ENCODE measurements at regions not wholly inside any gene's neighbourhood (a gene's known extent, or its start where the extent isn't known, plus 50 kb on each side); places are given as distances from the start of the nearest gene placed in this dataset.

GRCh38 chr13:85333506-85334020, 465.7 kb downstream of the SLITRK6 start:
- no peak overlapping the region for H3K27ac ChIP-seq (ENCODE audit: low read length)
- POLR2A ChIA-PET (ENCODE audit: unreplicated experiment): no interaction called here
- H2AFZ ChIP-seq (ENCODE audit: low read length): no peak overlapping the region
- no peaks in the 10 kb centered on the region for H3K9me3 ChIP-seq (ENCODE audit: low read length)
- H3K79me2 ChIP-seq (ENCODE audit: low read length): no peaks in the 10 kb centered on the region
- no peaks in the 10 kb centered on the region for H3K9me2 ChIP-seq (replicated peaks; ENCODE audit: low read length)
- H3K27me3 ChIP-seq (ENCODE audit: low read length): no peaks in the 10 kb centered on the region
- H3K4me1 ChIP-seq (ENCODE audit: insufficient read depth, low read length): no peaks in the 10 kb centered on the region; the same call in 1 of the 2 replicates
- ATAC-seq: no peak
- H3K4me2 ChIP-seq (ENCODE audit: low read length): no peak overlapping the region
- no peaks in the 10 kb centered on the region for H3F3A ChIP-seq (ENCODE audit: low read length, unreplicated experiment)
- H3K4me3 ChIP-seq (ENCODE audit: low read length): no peak overlapping the region
- no peaks in the 10 kb centered on the region for H4K20me1 ChIP-seq (ENCODE audit: low read length)
- intact Hi-C loops (cut with micrococcal nuclease): no loop called here
- H3K9ac ChIP-seq (ENCODE audit: low read length): no peak overlapping the region
- TF ChIP-seq CTCF (conservative IDR thresholded peaks at IDR 0.05; ENCODE audit: low read depth, low read length) (no peak), EZH2phosphoT487 (IDR thresholded peaks at IDR 0.05; ENCODE audit: borderline replicate concordance, low read length) (no peak), EZH2 (IDR thresholded peaks at IDR 0.05; ENCODE audit: low read length, unreplicated experiment) (no peak)
- DNase-seq: no peak
- no peaks in the 10 kb centered on the region for H3K36me3 ChIP-seq (ENCODE audit: low read depth, low read length)
- CTCF ChIA-PET: no interaction called here
- no TSS peak for BruUV-seq (replicated peaks)

- peak; percentile 27; the same call in 1 of the 2 replicates for ATAC-seq
- Histone ChIP-seq H3K27me3 (ENCODE audit: low read length) (no peaks in the 10 kb centered on the region), H3K36me3 (ENCODE audit: low read depth, low read length) (no peaks in the 10 kb centered on the region), H4K20me1 (ENCODE audit: low read length) (no peaks in the 10 kb centered on the region), H3K9me2 (replicated peaks; ENCODE audit: low read length) (no peaks in the 10 kb centered on the region), H3K4me3 (ENCODE audit: low read length) (no peak overlapping the region), H3K4me1 (ENCODE audit: insufficient read depth, low read length) (no peaks in the 10 kb centered on the region; the same call in 1 of the 2 replicates), H3K79me2 (ENCODE audit: low read length) (no peaks in the 10 kb centered on the region), H3K4me2 (ENCODE audit: low read length) (no peak overlapping the region), H3K9ac (ENCODE audit: low read length) (no peak overlapping the region), H3K9me3 (ENCODE audit: low read length) (no peaks in the 10 kb centered on the region), H3K27ac (ENCODE audit: low read length) (no peak overlapping the region), H2AFZ (ENCODE audit: low read length) (no peak overlapping the region), H3F3A (ENCODE audit: low read length, unreplicated experiment) (no peaks in the 10 kb centered on the region)
- peak; percentile 10 for DNase-seq
- POLR2A ChIA-PET (ENCODE audit: unreplicated experiment): no interaction called here
- BruUV-seq (replicated peaks): no TSS peak
- no peak for TF ChIP-seq EZH2phosphoT487 (IDR thresholded peaks at IDR 0.05; ENCODE audit: borderline replicate concordance, low read length)
- TF ChIP-seq CTCF (conservative IDR thresholded peaks at IDR 0.05; ENCODE audit: low read depth, low read length): no peak
- no peak for TF ChIP-seq EZH2 (IDR thresholded peaks at IDR 0.05; ENCODE audit: low read length, unreplicated experiment)
- intact Hi-C loops (cut with micrococcal nuclease): no loop called here
- CTCF ChIA-PET: interaction anchor here (0.6 kb wide), 1 partner anchor 144 kb away, joined by 17 read pairs; no protein-coding TSS in a partner anchor
Observed at GRCh38 chr13:85332615-85333014, 466.6 kb downstream of the SLITRK6 start.

GRCh38 chr13:85321734-85322133, 477.5 kb downstream of the SLITRK6 start:
- no peak for TF ChIP-seq EZH2phosphoT487 (IDR thresholded peaks at IDR 0.05; ENCODE audit: borderline replicate concordance, low read length)
- no peak for TF ChIP-seq CTCF (conservative IDR thresholded peaks at IDR 0.05; ENCODE audit: low read depth, low read length)
- no peak for TF ChIP-seq EZH2 (IDR thresholded peaks at IDR 0.05; ENCODE audit: low read length, unreplicated experiment)
- no peaks in the 10 kb centered on the region for H3K27me3 ChIP-seq (ENCODE audit: low read length)
- no TSS peak for BruUV-seq (replicated peaks)
- H3K4me3 ChIP-seq (ENCODE audit: low read length): no peak overlapping the region
- POLR2A ChIA-PET (ENCODE audit: unreplicated experiment): no interaction called here
- CTCF ChIA-PET: no interaction called here
- H3K27ac ChIP-seq (ENCODE audit: low read length): no peak overlapping the region
- no peaks in the 10 kb centered on the region for H4K20me1 ChIP-seq (ENCODE audit: low read length)
- no peaks in the 10 kb centered on the region for H3K9me3 ChIP-seq (ENCODE audit: low read length)
- H3F3A ChIP-seq (ENCODE audit: low read length, unreplicated experiment): no peaks in the 10 kb centered on the region
- no peak overlapping the region for H3K9ac ChIP-seq (ENCODE audit: low read length)
- DNase-seq (no peak), ATAC-seq (no peak)
- H3K79me2 ChIP-seq (ENCODE audit: low read length): no peaks in the 10 kb centered on the region
- no peaks in the 10 kb centered on the region for H3K4me1 ChIP-seq (ENCODE audit: insufficient read depth, low read length)
- no peaks in the 10 kb centered on the region for H3K36me3 ChIP-seq (ENCODE audit: low read depth, low read length)
- no peaks in the 10 kb centered on the region for H3K9me2 ChIP-seq (replicated peaks; ENCODE audit: low read length)
- intact Hi-C loops (cut with micrococcal nuclease): no loop called here
- H2AFZ ChIP-seq (ENCODE audit: low read length): no peak overlapping the region
- H3K4me2 ChIP-seq (ENCODE audit: low read length): no peak overlapping the region
